ENCODE measurements at regions not wholly inside any gene's neighbourhood (a gene's known extent, or its start where the extent isn't known, plus 50 kb on each side); places are given as distances from the start of the nearest gene placed in this dataset.

DNA sequence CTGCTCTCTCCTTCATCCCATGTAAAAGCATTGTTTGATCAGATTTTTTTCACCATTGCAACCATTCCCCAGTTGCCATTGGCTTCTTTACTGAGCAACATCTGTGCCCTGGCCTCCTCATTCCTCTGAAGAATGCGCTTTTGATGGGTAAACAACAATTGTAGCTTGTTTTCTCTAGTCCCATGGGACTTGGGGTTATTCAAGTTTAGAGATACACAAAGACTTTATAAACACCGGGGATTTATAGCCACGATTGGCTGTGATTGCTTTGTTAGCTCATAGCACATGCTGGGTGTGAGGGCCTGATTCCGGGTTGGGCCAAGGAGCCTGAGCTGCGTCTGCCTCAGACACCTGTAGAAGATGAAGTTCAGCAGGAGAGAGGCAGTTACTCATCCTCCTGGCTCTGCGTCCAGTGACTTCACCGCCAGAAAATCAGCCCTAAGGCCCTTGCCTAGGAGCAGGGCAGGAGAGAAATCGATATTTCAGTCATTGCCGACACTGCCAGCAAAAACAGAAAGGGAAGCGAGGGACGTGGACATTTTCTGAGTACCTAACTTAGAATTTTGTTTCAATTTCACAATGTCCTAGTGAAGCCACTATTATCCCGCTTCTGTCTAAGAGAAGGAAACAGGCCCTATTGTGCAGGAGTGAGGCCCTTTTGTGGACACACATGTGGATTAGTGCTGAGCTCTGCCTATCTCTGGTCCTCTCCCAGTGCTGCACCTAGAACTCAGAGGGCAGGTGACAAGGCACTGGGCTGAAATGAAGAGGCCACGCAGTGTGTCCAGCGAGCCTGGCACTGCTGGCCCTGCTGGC lies 159.8 kb upstream of the USP24 start:
- ChIA-PET CTCF (interaction anchor here (0.6 to 1.5 kb wide), 3 partner anchors 54 to 1449 kb away, joined by 3 to 7 read pairs (median 5); no protein-coding TSS in a partner anchor), POLR2A (ENCODE audit: unreplicated experiment) (no interaction called here)
- H3K79me2 ChIP-seq (ENCODE audit: low read depth), result no peaks in the 10 kb centered on the region
- H3K9me3 ChIP-seq (ENCODE audit: insufficient read depth, low read depth), result no peaks in the 10 kb centered on the region
- intact Hi-C loops (cut with micrococcal nuclease; ENCODE audit: unreplicated experiment), result loop anchor here (1.0 to 10.0 kb wide), 4 partner anchors 52 to 1206 kb away; no protein-coding TSS in a partner anchor
- H3K27me3 ChIP-seq (ENCODE audit: insufficient read depth, low read depth), result no peaks in the 10 kb centered on the region
- no peak overlapping the region for H3K4me3 ChIP-seq
- no peaks in the 10 kb centered on the region for H3F3A ChIP-seq (ENCODE audit: insufficient read depth, low read depth)
- H2AFZ ChIP-seq, result no peak overlapping the region
- no peaks in the 10 kb centered on the region for H3K9me2 ChIP-seq (ENCODE audit: insufficient read depth)
- H3K27ac ChIP-seq, result no peak overlapping the region
- H3K4me1 ChIP-seq (replicated peaks; ENCODE audit: insufficient read depth), result no peaks in the 10 kb centered on the region; the same call in 1 of the 2 replicates
- no TSS peak for BruUV-seq (replicated peaks)
- DNase-seq, result no peak
- no peak overlapping the region for H3K4me2 ChIP-seq
- TF ChIP-seq, protein P1, sequence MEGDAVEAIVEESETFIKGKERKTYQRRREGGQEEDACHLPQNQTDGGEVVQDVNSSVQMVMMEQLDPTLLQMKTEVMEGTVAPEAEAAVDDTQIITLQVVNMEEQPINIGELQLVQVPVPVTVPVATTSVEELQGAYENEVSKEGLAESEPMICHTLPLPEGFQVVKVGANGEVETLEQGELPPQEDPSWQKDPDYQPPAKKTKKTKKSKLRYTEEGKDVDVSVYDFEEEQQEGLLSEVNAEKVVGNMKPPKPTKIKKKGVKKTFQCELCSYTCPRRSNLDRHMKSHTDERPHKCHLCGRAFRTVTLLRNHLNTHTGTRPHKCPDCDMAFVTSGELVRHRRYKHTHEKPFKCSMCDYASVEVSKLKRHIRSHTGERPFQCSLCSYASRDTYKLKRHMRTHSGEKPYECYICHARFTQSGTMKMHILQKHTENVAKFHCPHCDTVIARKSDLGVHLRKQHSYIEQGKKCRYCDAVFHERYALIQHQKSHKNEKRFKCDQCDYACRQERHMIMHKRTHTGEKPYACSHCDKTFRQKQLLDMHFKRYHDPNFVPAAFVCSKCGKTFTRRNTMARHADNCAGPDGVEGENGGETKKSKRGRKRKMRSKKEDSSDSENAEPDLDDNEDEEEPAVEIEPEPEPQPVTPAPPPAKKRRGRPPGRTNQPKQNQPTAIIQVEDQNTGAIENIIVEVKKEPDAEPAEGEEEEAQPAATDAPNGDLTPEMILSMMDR (conservative IDR thresholded peaks at IDR 0.05), result no peak
- no peak for TF ChIP-seq EZH2 (IDR thresholded peaks at IDR 0.05; ENCODE audit: low read depth)
- H4K20me1 ChIP-seq (ENCODE audit: insufficient read depth), result no peaks in the 10 kb centered on the region
- H3K36me3 ChIP-seq (ENCODE audit: low read depth), result no peaks in the 10 kb centered on the region

DNA sequence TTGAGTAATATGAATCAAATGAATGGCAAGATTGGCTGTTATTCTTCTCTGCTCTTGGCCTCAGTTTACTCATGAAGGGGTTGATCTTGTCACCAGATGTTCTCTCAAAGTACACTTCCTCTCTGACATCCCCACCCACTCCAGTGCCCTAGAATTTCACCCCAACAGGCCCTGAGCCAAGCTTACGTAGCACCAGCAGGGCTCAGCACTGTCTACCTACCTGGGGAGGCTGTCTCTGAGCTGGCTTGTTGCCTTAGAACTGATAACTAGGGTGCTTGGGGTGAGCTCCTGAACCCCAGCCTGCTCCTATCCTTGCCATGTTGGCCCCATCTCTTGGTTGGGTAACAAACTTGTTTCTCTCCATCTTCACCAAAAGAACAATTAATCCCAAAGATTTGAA lies 159.1 kb upstream of the USP24 start:
- Histone ChIP-seq H3F3A (ENCODE audit: insufficient read depth, low read depth) (no peaks in the 10 kb centered on the region), H3K4me1 (replicated peaks; ENCODE audit: insufficient read depth) (no peaks in the 10 kb centered on the region; the same call in 1 of the 2 replicates), H3K79me2 (ENCODE audit: low read depth) (no peaks in the 10 kb centered on the region), H3K27me3 (ENCODE audit: insufficient read depth, low read depth) (no peaks in the 10 kb centered on the region), H3K9me3 (ENCODE audit: insufficient read depth, low read depth) (no peaks in the 10 kb centered on the region), H3K9me2 (ENCODE audit: insufficient read depth) (no peaks in the 10 kb centered on the region), H2AFZ (no peak overlapping the region), H3K27ac (no peak overlapping the region), H3K36me3 (ENCODE audit: low read depth) (no peaks in the 10 kb centered on the region), H4K20me1 (ENCODE audit: insufficient read depth) (no peaks in the 10 kb centered on the region), H3K4me3 (no peak overlapping the region), H3K4me2 (no peak overlapping the region)
- TF ChIP-seq EZH2 (IDR thresholded peaks at IDR 0.05; ENCODE audit: low read depth), result no peak
- TF ChIP-seq, protein P1 (conservative IDR thresholded peaks at IDR 0.05), result no peak
- POLR2A ChIA-PET (ENCODE audit: unreplicated experiment), result no interaction called here
- intact Hi-C loops (cut with micrococcal nuclease; ENCODE audit: unreplicated experiment), result loop anchor here (2.0 to 10.0 kb wide), 2 partner anchors 341 to 1207 kb away; no protein-coding TSS in a partner anchor
- no TSS peak for BruUV-seq (replicated peaks)
- CTCF ChIA-PET, result no interaction called here
- DNase-seq, result no peak

DNA sequence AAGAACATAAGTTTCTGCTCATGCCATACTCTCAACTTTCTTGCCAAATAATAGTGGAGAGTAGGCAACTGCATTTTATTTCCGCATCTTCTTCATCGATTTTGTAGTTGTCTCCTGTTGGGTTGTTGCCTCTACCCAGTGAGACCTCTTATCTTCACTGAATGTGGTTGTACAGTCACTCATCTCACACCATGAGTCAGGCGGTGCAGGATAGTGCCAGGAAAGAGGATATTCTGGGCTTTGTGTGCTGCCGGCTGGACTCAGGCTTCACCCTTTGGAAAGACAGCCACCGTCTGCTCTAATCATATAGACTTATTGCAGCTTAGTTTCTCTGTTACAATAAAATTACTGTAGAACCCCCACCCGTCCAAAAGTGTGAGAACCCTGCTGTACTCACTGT lies 154.3 kb upstream of the USP24 start:
- Histone ChIP-seq H3K79me2 (ENCODE audit: low read depth) (no peaks in the 10 kb centered on the region), H3K36me3 (ENCODE audit: low read depth) (no peaks in the 10 kb centered on the region), H3K4me2 (no peak overlapping the region), H3K27ac (no peak overlapping the region), H3K27me3 (ENCODE audit: insufficient read depth, low read depth) (no peaks in the 10 kb centered on the region), H2AFZ (no peak overlapping the region), H3K9me2 (ENCODE audit: insufficient read depth) (no peaks in the 10 kb centered on the region), H3K4me3 (no peak overlapping the region), H3K4me1 (replicated peaks; ENCODE audit: insufficient read depth) (no peaks in the 10 kb centered on the region), H3F3A (ENCODE audit: insufficient read depth, low read depth) (no peaks in the 10 kb centered on the region), H3K9me3 (ENCODE audit: insufficient read depth, low read depth) (no peaks in the 10 kb centered on the region), H4K20me1 (ENCODE audit: insufficient read depth) (no peaks in the 10 kb centered on the region)
- intact Hi-C loops (cut with micrococcal nuclease; ENCODE audit: unreplicated experiment), result no loop called here
- ChIA-PET POLR2A (ENCODE audit: unreplicated experiment) (interaction anchor here (0.6 kb wide), 1 partner anchor 44 kb away, joined by 11 read pairs; no protein-coding TSS in a partner anchor), CTCF (no interaction called here)
- no peak for TF ChIP-seq EZH2 (IDR thresholded peaks at IDR 0.05; ENCODE audit: low read depth)
- TF ChIP-seq, protein P1 (conservative IDR thresholded peaks at IDR 0.05), result no peak
- BruUV-seq (replicated peaks), result no TSS peak
- no peak for DNase-seq
